Suprapubic skin (tissue), 4 donors: ENCODE measurements at regions not wholly inside any gene's neighbourhood (a gene's known extent, or its start where the extent isn't known, plus 50 kb on each side); places are given as distances from the start of the nearest gene placed in this dataset.
A peak's percentile ranks its signal among the peaks of the same experiment; 100 is the strongest.

Source experiments
- DNase-seq, 2 donors: peaks; one replicate each; pipeline ENCODE4 v3.0.0-alpha.2; 2019; ENCODE audit warnings: low spot score in 2 of 2
- H3K27ac ChIP-seq: fragments of 200-600 bp; sonication (generic); one replicate; pipeline ENCODE4 v1.5.1; 2019
- H3K27me3 ChIP-seq: fragments of 200-600 bp; sonication (generic); one replicate; pipeline ENCODE4 v1.5.1; 2019
- H3K36me3 ChIP-seq: fragments of 200-600 bp; sonication (generic); one replicate; pipeline ENCODE4 v1.5.1; 2019
- H3K4me1 ChIP-seq: fragments of 200-600 bp; sonication (generic); one replicate; pipeline ENCODE4 v1.5.1; 2019
- H3K4me3 ChIP-seq: fragments of 200-600 bp; sonication (generic); one replicate; pipeline ENCODE4 v1.5.1; 2019; ENCODE audit warnings: mild to moderate bottlenecking
- H3K9me3 ChIP-seq: fragments of 200-600 bp; sonication (generic); one replicate; pipeline ENCODE4 v1.5.1; 2019
- EP300 ChIP-seq: sonication (generic); formaldehyde crosslinking; IDR thresholded peaks from one replicate; pipeline ENCODE4 v1.6.1; 2017; ENCODE audit warnings: antibody characterized with exemption
- POLR2A ChIP-seq, 2 donors: fragments of 450-650 bp; IDR thresholded peaks; one replicate each; pipeline ENCODE4 v1.6.1; 2017; ENCODE audit warnings: antibody characterized with exemption in 2 of 2, mild to moderate bottlenecking in 2 of 2, moderate library complexity in 2 of 2
- POLR2AphosphoS5 ChIP-seq, 3 donors: sonication (generic); formaldehyde crosslinking; IDR thresholded peaks; one replicate each; pipeline ENCODE4 v1.6.1; 2017; ENCODE audit warnings: antibody characterized with exemption in 3 of 3
- WGBS: methylation state at CpG from one replicate; pipeline ENCODE4 v1.1.5; 2018; 5-methylcytosine and 5-hydroxymethylcytosine counted together
- TF ChIP-seq, protein P1 (sequence below), 2 donors: fragments of 200-600 bp in 1 of 2; fragments of 450-650 bp in 1 of 2; sonication (generic) in 1 of 2; IDR thresholded peaks; one replicate each; pipeline ENCODE4 v1.5.1; 2016 to 2019; ENCODE audit warnings: antibody characterized with exemption in 2 of 2, mild to moderate bottlenecking in 1 of 2, moderate library complexity in 1 of 2

DNA sequence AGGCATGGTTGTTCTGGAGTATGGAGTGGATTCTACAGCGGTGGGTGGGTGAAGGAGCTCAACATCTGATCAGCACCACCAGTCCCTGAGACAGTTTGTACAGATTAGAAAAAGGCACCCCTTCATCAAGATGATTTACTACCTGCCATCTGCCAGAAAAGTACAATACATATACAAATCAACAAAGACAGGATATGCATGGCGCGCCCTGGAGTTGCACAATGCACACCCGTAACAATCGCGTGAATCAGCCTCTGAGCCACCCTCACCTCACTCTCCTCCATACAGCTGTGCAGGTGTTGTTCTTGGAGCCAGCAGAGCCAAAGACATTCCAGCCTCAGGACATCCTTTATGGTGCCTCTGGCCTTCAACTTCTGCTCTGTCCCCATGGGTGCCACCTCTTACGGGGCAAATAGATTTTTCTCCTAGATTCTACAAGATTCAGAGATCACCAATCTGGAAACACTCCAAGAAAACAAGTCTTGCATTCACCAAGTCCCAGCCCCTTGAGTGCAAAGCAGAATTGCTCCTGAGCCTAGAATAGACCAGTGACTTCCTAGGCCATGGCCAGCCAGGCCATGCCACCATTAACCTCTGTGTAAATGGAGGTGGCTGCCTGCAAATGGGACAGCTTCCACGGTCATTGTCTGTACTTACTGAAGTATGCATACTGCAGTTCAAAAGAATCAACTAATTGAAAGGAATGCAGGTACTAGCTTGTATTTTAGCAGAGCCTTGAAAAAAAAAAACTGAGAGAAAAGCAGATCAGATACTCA lies 490.9 kb downstream of the SOX6 start:
- WGBS, result 75% methylated on average over 8 of the region's 8 CpGs
- TF ChIP-seq, protein P1, sequence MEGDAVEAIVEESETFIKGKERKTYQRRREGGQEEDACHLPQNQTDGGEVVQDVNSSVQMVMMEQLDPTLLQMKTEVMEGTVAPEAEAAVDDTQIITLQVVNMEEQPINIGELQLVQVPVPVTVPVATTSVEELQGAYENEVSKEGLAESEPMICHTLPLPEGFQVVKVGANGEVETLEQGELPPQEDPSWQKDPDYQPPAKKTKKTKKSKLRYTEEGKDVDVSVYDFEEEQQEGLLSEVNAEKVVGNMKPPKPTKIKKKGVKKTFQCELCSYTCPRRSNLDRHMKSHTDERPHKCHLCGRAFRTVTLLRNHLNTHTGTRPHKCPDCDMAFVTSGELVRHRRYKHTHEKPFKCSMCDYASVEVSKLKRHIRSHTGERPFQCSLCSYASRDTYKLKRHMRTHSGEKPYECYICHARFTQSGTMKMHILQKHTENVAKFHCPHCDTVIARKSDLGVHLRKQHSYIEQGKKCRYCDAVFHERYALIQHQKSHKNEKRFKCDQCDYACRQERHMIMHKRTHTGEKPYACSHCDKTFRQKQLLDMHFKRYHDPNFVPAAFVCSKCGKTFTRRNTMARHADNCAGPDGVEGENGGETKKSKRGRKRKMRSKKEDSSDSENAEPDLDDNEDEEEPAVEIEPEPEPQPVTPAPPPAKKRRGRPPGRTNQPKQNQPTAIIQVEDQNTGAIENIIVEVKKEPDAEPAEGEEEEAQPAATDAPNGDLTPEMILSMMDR (IDR thresholded peaks at IDR 0.05), result no peak
- peak in 1 of 3 donors; percentile 29 for TF ChIP-seq POLR2AphosphoS5 (IDR thresholded peaks at IDR 0.05)
- peaks cover 12% of the 10 kb centered on the region for H3K4me1 ChIP-seq
- no peaks in the 10 kb centered on the region for H3K36me3 ChIP-seq
- DNase-seq, result no peak
- H3K27ac ChIP-seq, result no peak overlapping the region
- H3K4me3 ChIP-seq, result no peak overlapping the region
- no peaks in the 10 kb centered on the region for H3K9me3 ChIP-seq
- no peaks in the 10 kb centered on the region for H3K27me3 ChIP-seq

DNA sequence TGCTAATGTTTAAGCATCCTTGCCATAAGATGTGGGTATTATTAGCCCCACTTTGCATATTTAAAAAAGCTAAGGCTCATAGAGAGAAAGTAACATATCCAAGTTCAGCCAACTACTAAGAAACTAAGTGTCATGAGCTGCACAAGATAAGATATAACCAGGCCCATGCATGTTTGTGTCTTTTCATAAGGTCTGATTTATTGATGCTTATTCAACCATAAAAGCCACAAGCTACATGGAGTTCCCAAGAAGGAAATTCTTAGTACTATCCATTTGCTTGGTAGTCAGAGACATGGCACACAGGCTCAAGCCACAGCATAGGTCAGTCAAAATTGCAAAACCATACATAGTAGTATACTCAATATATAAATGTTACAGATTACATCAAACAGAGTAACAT lies 488.5 kb downstream of the SOX6 start:
- no peak overlapping the region for H3K4me3 ChIP-seq
- no peak for DNase-seq

DNA sequence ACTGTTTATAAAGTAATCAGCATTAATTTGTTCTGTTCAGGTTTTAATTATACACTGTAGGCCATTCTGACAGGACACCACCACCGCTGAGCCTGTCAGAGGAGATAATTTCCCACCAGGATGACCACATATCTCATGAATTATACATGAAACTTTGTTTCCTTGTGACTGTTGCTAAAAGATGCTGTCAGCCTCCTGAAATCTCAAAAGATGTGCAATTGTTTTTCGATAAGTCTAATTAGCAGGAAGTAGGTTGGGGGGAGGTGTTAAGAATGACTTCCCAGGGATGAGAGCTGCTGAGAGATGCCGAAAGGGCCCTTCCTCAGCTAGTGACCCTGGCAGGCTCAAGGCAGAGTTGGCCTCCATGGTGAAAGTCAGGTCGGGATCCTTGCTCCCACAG lies 485.4 kb downstream of the SOX6 start:
- no peaks in the 10 kb centered on the region for H3K36me3 ChIP-seq
- no peak overlapping the region for H3K4me3 ChIP-seq
- H3K4me1 ChIP-seq, result peaks cover 4% of the 10 kb centered on the region
- WGBS, result 87% methylated on average over 4 of the region's 4 CpGs
- no peaks in the 10 kb centered on the region for H3K27me3 ChIP-seq
- TF ChIP-seq, protein P1 (IDR thresholded peaks at IDR 0.05), result no peak
- TF ChIP-seq EP300 (no peak), POLR2AphosphoS5 (IDR thresholded peaks at IDR 0.05) (no peak), POLR2A (IDR thresholded peaks at IDR 0.05) (no peak)
- DNase-seq, result no peak
- no peaks in the 10 kb centered on the region for H3K9me3 ChIP-seq
- H3K27ac ChIP-seq, result no peak overlapping the region

More for the DNA sequence above, 488.5 kb downstream of the SOX6 start:
- TF ChIP-seq POLR2A (IDR thresholded peaks at IDR 0.05) (no peak), POLR2AphosphoS5 (IDR thresholded peaks at IDR 0.05) (no peak), EP300 (no peak)
- TF ChIP-seq, protein P1 (IDR thresholded peaks at IDR 0.05), result no peak
- H3K9me3 ChIP-seq, result no peaks in the 10 kb centered on the region
- no peaks in the 10 kb centered on the region for H3K36me3 ChIP-seq
- H3K27me3 ChIP-seq, result no peaks in the 10 kb centered on the region
- H3K27ac ChIP-seq, result no peak overlapping the region
- peaks cover 12% of the 10 kb centered on the region for H3K4me1 ChIP-seq

DNA sequence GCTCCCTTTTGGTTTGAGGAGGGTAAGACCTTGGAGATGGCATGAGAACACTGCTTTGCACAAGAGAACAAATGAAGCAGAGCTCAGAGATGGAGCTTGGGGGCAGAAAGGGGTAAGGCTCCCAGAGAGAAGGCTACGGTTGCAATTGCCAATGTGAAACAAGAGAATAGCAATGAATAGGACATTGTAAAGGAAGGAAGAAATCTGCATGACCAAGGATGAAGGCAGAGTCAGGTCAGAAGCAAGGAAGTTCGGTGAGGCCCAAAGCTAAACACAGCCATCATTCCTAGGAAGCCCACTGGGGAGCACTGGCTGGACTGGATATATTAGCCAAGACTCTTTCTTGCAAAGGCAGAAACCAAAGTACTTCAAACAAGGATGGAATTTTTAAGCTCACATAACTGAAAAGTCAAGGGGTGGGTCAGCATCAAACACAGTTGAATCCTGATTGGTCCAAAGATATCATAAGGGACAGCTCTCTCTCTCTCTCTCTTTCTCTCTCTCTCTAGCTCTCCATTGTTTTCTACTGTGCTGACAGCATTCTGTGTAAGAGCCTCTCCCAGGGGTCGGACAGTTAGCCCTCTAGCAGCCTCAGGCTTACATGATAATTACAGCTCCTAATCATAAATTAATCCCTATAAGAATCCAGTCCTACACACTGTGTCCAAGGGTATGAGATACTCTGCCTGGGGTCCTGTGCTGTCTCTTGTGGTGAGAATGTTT lies 484.3 kb downstream of the SOX6 start:
- no peaks in the 10 kb centered on the region for H3K9me3 ChIP-seq
- H3K27ac ChIP-seq, result no peak overlapping the region
- no peaks in the 10 kb centered on the region for H3K4me1 ChIP-seq
- no peak for TF ChIP-seq POLR2AphosphoS5 (IDR thresholded peaks at IDR 0.05)
- no peak for TF ChIP-seq EP300
- TF ChIP-seq POLR2A (IDR thresholded peaks at IDR 0.05), result no peak
- TF ChIP-seq, protein P1 (IDR thresholded peaks at IDR 0.05), result no peak
- WGBS, result 93% methylated on average over 3 of the region's 3 CpGs
- no peaks in the 10 kb centered on the region for H3K36me3 ChIP-seq
- no peak for DNase-seq
- H3K27me3 ChIP-seq, result no peaks in the 10 kb centered on the region
- H3K4me3 ChIP-seq, result no peak overlapping the region

DNA sequence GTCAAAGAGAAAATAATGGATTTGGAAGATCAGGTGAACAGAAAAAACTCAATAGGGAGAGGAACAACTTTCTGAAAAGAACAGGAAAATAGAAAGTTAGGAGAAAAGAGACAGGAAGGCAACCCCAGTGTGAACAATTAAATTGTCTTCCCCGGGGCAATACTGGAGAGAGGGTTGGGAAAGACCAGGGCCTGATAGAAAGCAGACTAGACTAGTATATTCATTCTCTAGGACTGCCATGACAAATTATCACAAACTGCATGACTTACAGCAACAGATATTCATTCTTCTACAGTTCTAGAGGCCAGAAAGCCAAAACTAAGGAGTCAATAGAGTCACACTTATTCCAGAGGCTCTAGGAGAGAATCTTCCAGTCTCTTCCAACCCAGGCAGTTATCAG lies 482.8 kb downstream of the SOX6 start:
- Histone ChIP-seq H3K36me3 (no peaks in the 10 kb centered on the region), H3K9me3 (no peaks in the 10 kb centered on the region), H3K4me1 (no peaks in the 10 kb centered on the region), H3K27me3 (no peaks in the 10 kb centered on the region), H3K27ac (no peak overlapping the region), H3K4me3 (no peak overlapping the region)
- WGBS, result 84% methylated on average over 1 of the region's 1 CpG
- no peak for TF ChIP-seq EP300
- TF ChIP-seq POLR2AphosphoS5 (IDR thresholded peaks at IDR 0.05), result no peak
- TF ChIP-seq, protein P1 (IDR thresholded peaks at IDR 0.05), result no peak
- TF ChIP-seq POLR2A (IDR thresholded peaks at IDR 0.05), result no peak
- DNase-seq, result no peak
